H9 (cell line): ENCODE measurements at regions not wholly inside any gene's neighbourhood (a gene's known extent, or its start where the extent isn't known, plus 50 kb on each side); places are given as distances from the start of the nearest gene placed in this dataset.

Source experiments
- DNase-seq: peaks from one replicate; pipeline ENCODE4 v3.0.0-alpha.2; 2017
- H2AFZ ChIP-seq: one replicate; pipeline ENCODE4 v1.6.1; 2013; ENCODE audit warnings: mild to moderate bottlenecking, low read length, control low read depth, moderate library complexity
- H2AK5ac ChIP-seq: 2 replicates; pipeline ENCODE4 v1.6.1; 2013; ENCODE audit warnings: low read length, control low read depth, mixed read lengths; ENCODE audit not compliant: insufficient read length
- H2BK120ac ChIP-seq: one replicate; pipeline ENCODE4 v1.6.1; 2013; ENCODE audit warnings: low read depth, mild to moderate bottlenecking, low read length, control low read depth, inconsistent platforms; ENCODE audit not compliant: poor library complexity, severe bottlenecking
- H2BK12ac ChIP-seq: 2 replicates; pipeline ENCODE4 v1.6.1; 2013; ENCODE audit warnings: low read length, control low read depth, mixed read lengths, low read depth; ENCODE audit not compliant: insufficient read length
- H2BK15ac ChIP-seq: 2 replicates; pipeline ENCODE4 v1.6.1; 2013; ENCODE audit warnings: low read depth, low read length, control low read depth
- H2BK20ac ChIP-seq: one replicate; pipeline ENCODE4 v1.6.1; 2013; ENCODE audit warnings: low read depth, mild to moderate bottlenecking, low read length, control low read depth, inconsistent platforms; ENCODE audit not compliant: poor library complexity, severe bottlenecking
- H2BK5ac ChIP-seq: 2 replicates; pipeline ENCODE4 v1.6.1; 2013; ENCODE audit warnings: low read length, control low read depth, mixed read lengths; ENCODE audit not compliant: insufficient read length
- H3K14ac ChIP-seq: 2 replicates; pipeline ENCODE4 v1.6.1; 2013; ENCODE audit warnings: low read length, control low read depth; ENCODE audit not compliant: insufficient read depth
- H3K18ac ChIP-seq: 2 replicates; pipeline ENCODE4 v1.6.1; 2013; ENCODE audit warnings: low read depth, mild to moderate bottlenecking, mixed read lengths, low read length, control low read depth; ENCODE audit not compliant: insufficient read length
- H3K23ac ChIP-seq: 2 replicates; pipeline ENCODE4 v1.6.1; 2013; ENCODE audit warnings: low read length, control low read depth, mixed read lengths, low read depth; ENCODE audit not compliant: insufficient read length
- H3K23me2 ChIP-seq: 2 replicates; pipeline ENCODE4 v1.6.1; 2013; ENCODE audit warnings: low read depth, mild to moderate bottlenecking, mixed read lengths, low read length, control low read depth; ENCODE audit not compliant: insufficient read length, poor library complexity, severe bottlenecking
- H3K27ac ChIP-seq: 2 replicates; pipeline ENCODE4 v1.5.1; 2013; ENCODE audit warnings: low read length, control low read depth, mixed read lengths, low read depth; ENCODE audit not compliant: insufficient read length
- H3K27me3 ChIP-seq: 2 replicates; pipeline ENCODE4 v1.6.1; 2013; ENCODE audit warnings: low read length, control low read depth, inconsistent platforms; ENCODE audit not compliant: insufficient read depth
- H3K4ac ChIP-seq: 2 replicates; pipeline ENCODE4 v1.6.1; 2013; ENCODE audit warnings: low read depth, mild to moderate bottlenecking, control low read depth, inconsistent platforms, low read length, moderate library complexity
- H3K4me1 ChIP-seq: 2 replicates; pipeline ENCODE4 v1.6.1; 2013; ENCODE audit warnings: low read length, control low read depth, inconsistent platforms; ENCODE audit not compliant: insufficient read depth
- H3K4me2 ChIP-seq: 2 replicates; pipeline ENCODE4 v1.6.1; 2013; ENCODE audit warnings: low read length, control low read depth, mixed read lengths; ENCODE audit not compliant: insufficient read length, insufficient read depth
- H3K56ac ChIP-seq: 2 replicates; pipeline ENCODE4 v1.6.1; 2013; ENCODE audit warnings: low read depth, mild to moderate bottlenecking, mixed read lengths, low read length, control low read depth; ENCODE audit not compliant: insufficient read length
- H3K79me1 ChIP-seq: 2 replicates; pipeline ENCODE4 v1.6.1; 2013; ENCODE audit warnings: low read depth, mild to moderate bottlenecking, moderate library complexity, low read length, control low read depth, inconsistent platforms; ENCODE audit not compliant: insufficient read depth, poor library complexity, severe bottlenecking
- H3K79me2 ChIP-seq: 2 replicates; pipeline ENCODE4 v1.6.1; 2013; ENCODE audit warnings: low read length, control low read depth, inconsistent platforms; ENCODE audit not compliant: insufficient read depth
- H3K9ac ChIP-seq: 2 replicates; pipeline ENCODE4 v1.6.1; 2013; ENCODE audit warnings: low read length, control low read depth, mixed read lengths; ENCODE audit not compliant: insufficient read length; ENCODE audit errors: extremely low read depth
- H3K9me3 ChIP-seq: one replicate; pipeline ENCODE4 v1.6.1; 2013; ENCODE audit warnings: low read depth, low read length, inconsistent platforms; ENCODE audit not compliant: control insufficient read depth
- H3T11ph ChIP-seq: one replicate; pipeline ENCODE4 v1.6.1; 2013; ENCODE audit warnings: mild to moderate bottlenecking, low read length, control low read depth, inconsistent platforms
- H4K20me1 ChIP-seq: one replicate; pipeline ENCODE4 v1.6.1; 2013; ENCODE audit not compliant: control insufficient read depth, insufficient read length, insufficient read depth
- H4K5ac ChIP-seq: 2 replicates; pipeline ENCODE4 v1.6.1; 2013; ENCODE audit warnings: low read depth, mild to moderate bottlenecking, mixed read lengths, low read length, control low read depth; ENCODE audit not compliant: insufficient read length
- H4K8ac ChIP-seq: replicated peaks from 2 replicates; pipeline ENCODE4 v1.6.1; 2013; ENCODE audit warnings: low read length, control low read depth, mixed read lengths, low read depth; ENCODE audit not compliant: insufficient read length
- H4K91ac ChIP-seq: 2 replicates; pipeline ENCODE4 v1.6.1; 2013; ENCODE audit warnings: low read depth, mild to moderate bottlenecking, moderate library complexity, mixed read lengths, low read length, control low read depth; ENCODE audit not compliant: insufficient read length
- H3K27ac Mint-ChIP-seq, 3 experiments: 2 replicates in 2 of 3; 3 replicates in 1 of 3; pipeline ENCODE4 v1.8.0; 2020 to 2021; ENCODE audit warnings: mixed read lengths in 3 of 3, mild to moderate bottlenecking in 1 of 3, moderate library complexity in 1 of 3
- H3K27me3 Mint-ChIP-seq: 2 replicates; pipeline ENCODE4 v1.8.0; 2021; ENCODE audit warnings: low read depth, mild to moderate bottlenecking, moderate library complexity, mixed read lengths
- H3K36me3 Mint-ChIP-seq, 3 experiments: 2 replicates in 2 of 3; 3 replicates in 1 of 3; pipeline ENCODE4 v1.8.0; 2020 to 2021; ENCODE audit warnings: low read depth in 3 of 3, mixed read lengths in 3 of 3; ENCODE audit not compliant: insufficient read depth in 1 of 3
- H3K4me1 Mint-ChIP-seq, 2 experiments: 2 replicates each; pipeline ENCODE4 v1.8.0; 2020; ENCODE audit warnings: mixed read lengths in 2 of 2
- H3K4me3 Mint-ChIP-seq, 2 experiments: 2 replicates in 1 of 2; 3 replicates in 1 of 2; pipeline ENCODE4 v1.8.0; 2020 to 2021; ENCODE audit warnings: mild to moderate bottlenecking in 2 of 2, mixed read lengths in 2 of 2, moderate library complexity in 1 of 2
- H3K9me3 Mint-ChIP-seq, 2 experiments: 2 replicates in 1 of 2; 3 replicates in 1 of 2; pipeline ENCODE4 v1.8.0; 2020; ENCODE audit warnings: mild to moderate bottlenecking in 2 of 2, mixed read lengths in 2 of 2, moderate library complexity in 1 of 2
- CTCF ChIP-seq: fragments of 200-600 bp; sonication (generic); conservative IDR thresholded peaks from 3 replicates; pipeline ENCODE4 v1.8.0; 2021; ENCODE audit warnings: antibody characterized with exemption, mild to moderate bottlenecking
- WGBS: extraction: QIAGEN DNeasy Blood & Tissue Kit; methylation state at CpG from one replicate; pipeline ENCODE4 v1.1.7; 2013; ENCODE audit warnings: missing lambda C conversion rate, low lambda C conversion rate, mixed read lengths; ENCODE audit not compliant: insufficient read length; ENCODE audit errors: extremely low coverage; 5-methylcytosine and 5-hydroxymethylcytosine counted together

- Histone ChIP-seq H2BK12ac (no peak overlapping the region), H3K4ac (no peak overlapping the region), H3K18ac (no peak overlapping the region), H3K23me2 (no peaks in the 10 kb centered on the region), H3K4me1 (no peaks in the 10 kb centered on the region), H3K23ac (no peak overlapping the region), H3K14ac (no peak overlapping the region), H3K27ac (no peak overlapping the region), H2AFZ (no peak overlapping the region), H4K20me1 (no peaks in the 10 kb centered on the region), H3K4me2 (no peak overlapping the region), H3K79me2 (no peaks in the 10 kb centered on the region), H2BK20ac (no peak overlapping the region), H2BK15ac (no peak overlapping the region), H3K56ac (no peak overlapping the region), H3K9me3 (no peaks in the 10 kb centered on the region), H4K8ac (no peak overlapping the region), H4K5ac (no peak overlapping the region), H2BK120ac (no peak overlapping the region), H3K27me3 (no peaks in the 10 kb centered on the region), H2AK5ac (no peak overlapping the region), H4K91ac (no peak overlapping the region), H2BK5ac (no peak overlapping the region), H3K9ac (no peak overlapping the region), H3T11ph (no peak overlapping the region), H3K79me1 (no peaks in the 10 kb centered on the region)
- Mint-ChIP-seq H3K9me3 (no peaks in the 10 kb centered on the region), H3K36me3 (no peaks in the 10 kb centered on the region), H3K27me3 (peaks cover 15% of the 10 kb centered on the region), H3K27ac (no peak overlapping the region), H3K4me1 (0 out of 4 replicates have a peak, but pooled peaks cover 0 to 4% of the 10 kb centered on the region in 2 experiments), H3K4me3 (no peak overlapping the region)
- DNase-seq, result no peak
- no peak for TF ChIP-seq CTCF
- no CpG with 5 or more reads among the region's 3 CpGs for WGBS
Measured at GRCh38 chr16:17520561-17520960, 49.8 kb upstream of the XYLT1 start.
